ENCODE measurements at regions not wholly inside any gene's neighbourhood (a gene's known extent, or its start where the extent isn't known, plus 50 kb on each side); places are given as distances from the start of the nearest gene placed in this dataset.

GRCh38 chr9:71506821-71507220, 261.5 kb downstream of the CEMIP2 start:
- no peak for TF ChIP-seq POLR2A (IDR thresholded peaks at IDR 0.05)
- TF ChIP-seq CTCF (IDR thresholded peaks at IDR 0.05): no peak
